ENCODE measurements at regions not wholly inside any gene's neighbourhood (a gene's known extent, or its start where the extent isn't known, plus 50 kb on each side); places are given as distances from the start of the nearest gene placed in this dataset.

DNA sequence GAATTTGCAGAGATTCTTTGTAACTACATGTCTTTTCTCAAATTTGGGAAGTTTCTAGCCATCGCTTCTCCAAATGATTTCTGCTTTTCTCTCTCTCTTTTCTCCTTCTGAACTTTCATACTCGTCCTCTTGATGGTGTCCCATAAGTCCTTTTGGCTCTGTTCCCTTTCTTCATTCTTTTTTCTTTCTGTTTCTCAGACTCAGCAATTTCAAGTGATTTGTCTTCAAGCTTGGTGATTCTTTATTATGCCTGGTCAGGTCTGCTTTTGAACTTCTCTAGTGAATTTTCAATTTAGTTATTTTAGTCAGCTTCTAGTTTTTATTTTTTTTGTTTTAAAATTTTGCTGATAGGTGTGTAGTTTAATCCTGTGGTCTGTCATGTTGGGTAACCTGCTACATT is 57.6 kb upstream of the EEF1E1 start:
- TF ChIP-seq, protein P1, sequence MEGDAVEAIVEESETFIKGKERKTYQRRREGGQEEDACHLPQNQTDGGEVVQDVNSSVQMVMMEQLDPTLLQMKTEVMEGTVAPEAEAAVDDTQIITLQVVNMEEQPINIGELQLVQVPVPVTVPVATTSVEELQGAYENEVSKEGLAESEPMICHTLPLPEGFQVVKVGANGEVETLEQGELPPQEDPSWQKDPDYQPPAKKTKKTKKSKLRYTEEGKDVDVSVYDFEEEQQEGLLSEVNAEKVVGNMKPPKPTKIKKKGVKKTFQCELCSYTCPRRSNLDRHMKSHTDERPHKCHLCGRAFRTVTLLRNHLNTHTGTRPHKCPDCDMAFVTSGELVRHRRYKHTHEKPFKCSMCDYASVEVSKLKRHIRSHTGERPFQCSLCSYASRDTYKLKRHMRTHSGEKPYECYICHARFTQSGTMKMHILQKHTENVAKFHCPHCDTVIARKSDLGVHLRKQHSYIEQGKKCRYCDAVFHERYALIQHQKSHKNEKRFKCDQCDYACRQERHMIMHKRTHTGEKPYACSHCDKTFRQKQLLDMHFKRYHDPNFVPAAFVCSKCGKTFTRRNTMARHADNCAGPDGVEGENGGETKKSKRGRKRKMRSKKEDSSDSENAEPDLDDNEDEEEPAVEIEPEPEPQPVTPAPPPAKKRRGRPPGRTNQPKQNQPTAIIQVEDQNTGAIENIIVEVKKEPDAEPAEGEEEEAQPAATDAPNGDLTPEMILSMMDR (conservative IDR thresholded peaks at IDR 0.05; ENCODE audit: low read depth in 2 of 2): no peak
- no peak for TF ChIP-seq CREB1 (CRISPR knock-in tag; IDR thresholded peaks at IDR 0.05; ENCODE audit: low read depth)
- TF ChIP-seq, protein P2, sequence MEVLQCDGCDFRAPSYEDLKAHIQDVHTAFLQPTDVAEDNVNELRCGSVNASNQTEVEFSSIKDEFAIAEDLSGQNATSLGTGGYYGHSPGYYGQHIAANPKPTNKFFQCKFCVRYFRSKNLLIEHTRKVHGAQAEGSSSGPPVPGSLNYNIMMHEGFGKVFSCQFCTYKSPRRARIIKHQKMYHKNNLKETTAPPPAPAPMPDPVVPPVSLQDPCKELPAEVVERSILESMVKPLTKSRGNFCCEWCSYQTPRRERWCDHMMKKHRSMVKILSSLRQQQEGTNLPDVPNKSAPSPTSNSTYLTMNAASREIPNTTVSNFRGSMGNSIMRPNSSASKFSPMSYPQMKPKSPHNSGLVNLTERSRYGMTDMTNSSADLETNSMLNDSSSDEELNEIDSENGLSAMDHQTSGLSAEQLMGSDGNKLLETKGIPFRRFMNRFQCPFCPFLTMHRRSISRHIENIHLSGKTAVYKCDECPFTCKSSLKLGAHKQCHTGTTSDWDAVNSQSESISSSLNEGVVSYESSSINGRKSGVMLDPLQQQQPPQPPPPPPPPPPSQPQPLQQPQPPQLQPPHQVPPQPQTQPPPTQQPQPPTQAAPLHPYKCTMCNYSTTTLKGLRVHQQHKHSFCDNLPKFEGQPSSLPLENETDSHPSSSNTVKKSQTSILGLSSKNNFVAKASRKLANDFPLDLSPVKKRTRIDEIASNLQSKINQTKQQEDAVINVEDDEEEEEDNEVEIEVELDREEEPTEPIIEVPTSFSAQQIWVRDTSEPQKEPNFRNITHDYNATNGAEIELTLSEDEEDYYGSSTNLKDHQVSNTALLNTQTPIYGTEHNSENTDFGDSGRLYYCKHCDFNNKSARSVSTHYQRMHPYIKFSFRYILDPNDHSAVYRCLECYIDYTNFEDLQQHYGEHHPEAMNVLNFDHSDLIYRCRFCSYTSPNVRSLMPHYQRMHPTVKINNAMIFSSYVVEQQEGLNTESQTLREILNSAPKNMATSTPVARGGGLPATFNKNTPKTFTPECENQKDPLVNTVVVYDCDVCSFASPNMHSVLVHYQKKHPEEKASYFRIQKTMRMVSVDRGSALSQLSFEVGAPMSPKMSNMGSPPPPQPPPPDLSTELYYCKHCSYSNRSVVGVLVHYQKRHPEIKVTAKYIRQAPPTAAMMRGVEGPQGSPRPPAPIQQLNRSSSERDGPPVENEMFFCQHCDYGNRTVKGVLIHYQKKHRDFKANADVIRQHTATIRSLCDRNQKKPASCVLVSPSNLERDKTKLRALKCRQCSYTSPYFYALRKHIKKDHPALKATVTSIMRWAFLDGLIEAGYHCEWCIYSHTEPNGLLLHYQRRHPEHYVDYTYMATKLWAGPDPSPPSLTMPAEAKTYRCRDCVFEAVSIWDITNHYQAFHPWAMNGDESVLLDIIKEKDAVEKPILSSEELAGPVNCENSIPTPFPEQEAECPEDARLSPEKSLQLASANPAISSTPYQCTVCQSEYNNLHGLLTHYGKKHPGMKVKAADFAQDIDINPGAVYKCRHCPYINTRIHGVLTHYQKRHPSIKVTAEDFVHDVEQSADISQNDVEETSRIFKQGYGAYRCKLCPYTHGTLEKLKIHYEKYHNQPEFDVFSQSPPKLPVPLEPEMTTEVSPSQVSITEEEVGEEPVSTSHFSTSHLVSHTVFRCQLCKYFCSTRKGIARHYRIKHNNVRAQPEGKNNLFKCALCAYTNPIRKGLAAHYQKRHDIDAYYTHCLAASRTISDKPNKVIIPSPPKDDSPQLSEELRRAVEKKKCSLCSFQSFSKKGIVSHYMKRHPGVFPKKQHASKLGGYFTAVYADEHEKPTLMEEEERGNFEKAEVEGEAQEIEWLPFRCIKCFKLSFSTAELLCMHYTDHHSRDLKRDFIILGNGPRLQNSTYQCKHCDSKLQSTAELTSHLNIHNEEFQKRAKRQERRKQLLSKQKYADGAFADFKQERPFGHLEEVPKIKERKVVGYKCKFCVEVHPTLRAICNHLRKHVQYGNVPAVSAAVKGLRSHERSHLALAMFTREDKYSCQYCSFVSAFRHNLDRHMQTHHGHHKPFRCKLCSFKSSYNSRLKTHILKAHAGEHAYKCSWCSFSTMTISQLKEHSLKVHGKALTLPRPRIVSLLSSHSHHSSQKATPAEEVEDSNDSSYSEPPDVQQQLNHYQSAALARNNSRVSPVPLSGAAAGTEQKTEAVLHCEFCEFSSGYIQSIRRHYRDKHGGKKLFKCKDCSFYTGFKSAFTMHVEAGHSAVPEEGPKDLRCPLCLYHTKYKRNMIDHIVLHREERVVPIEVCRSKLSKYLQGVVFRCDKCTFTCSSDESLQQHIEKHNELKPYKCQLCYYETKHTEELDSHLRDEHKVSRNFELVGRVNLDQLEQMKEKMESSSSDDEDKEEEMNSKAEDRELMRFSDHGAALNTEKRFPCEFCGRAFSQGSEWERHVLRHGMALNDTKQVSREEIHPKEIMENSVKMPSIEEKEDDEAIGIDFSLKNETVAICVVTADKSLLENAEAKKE (CRISPR knock-in tag; IDR thresholded peaks at IDR 0.05): no peak
- no peak for TF ChIP-seq ZNF331 (CRISPR knock-in tag; IDR thresholded peaks at IDR 0.05; ENCODE audit: low read depth)
- TF ChIP-seq POLR2AphosphoS5 (IDR thresholded peaks at IDR 0.05; ENCODE audit: low read depth): no peak
- no peak for TF ChIP-seq EZH2phosphoT487 (IDR thresholded peaks at IDR 0.05; ENCODE audit: unreplicated experiment)
- TF ChIP-seq, protein P3, sequence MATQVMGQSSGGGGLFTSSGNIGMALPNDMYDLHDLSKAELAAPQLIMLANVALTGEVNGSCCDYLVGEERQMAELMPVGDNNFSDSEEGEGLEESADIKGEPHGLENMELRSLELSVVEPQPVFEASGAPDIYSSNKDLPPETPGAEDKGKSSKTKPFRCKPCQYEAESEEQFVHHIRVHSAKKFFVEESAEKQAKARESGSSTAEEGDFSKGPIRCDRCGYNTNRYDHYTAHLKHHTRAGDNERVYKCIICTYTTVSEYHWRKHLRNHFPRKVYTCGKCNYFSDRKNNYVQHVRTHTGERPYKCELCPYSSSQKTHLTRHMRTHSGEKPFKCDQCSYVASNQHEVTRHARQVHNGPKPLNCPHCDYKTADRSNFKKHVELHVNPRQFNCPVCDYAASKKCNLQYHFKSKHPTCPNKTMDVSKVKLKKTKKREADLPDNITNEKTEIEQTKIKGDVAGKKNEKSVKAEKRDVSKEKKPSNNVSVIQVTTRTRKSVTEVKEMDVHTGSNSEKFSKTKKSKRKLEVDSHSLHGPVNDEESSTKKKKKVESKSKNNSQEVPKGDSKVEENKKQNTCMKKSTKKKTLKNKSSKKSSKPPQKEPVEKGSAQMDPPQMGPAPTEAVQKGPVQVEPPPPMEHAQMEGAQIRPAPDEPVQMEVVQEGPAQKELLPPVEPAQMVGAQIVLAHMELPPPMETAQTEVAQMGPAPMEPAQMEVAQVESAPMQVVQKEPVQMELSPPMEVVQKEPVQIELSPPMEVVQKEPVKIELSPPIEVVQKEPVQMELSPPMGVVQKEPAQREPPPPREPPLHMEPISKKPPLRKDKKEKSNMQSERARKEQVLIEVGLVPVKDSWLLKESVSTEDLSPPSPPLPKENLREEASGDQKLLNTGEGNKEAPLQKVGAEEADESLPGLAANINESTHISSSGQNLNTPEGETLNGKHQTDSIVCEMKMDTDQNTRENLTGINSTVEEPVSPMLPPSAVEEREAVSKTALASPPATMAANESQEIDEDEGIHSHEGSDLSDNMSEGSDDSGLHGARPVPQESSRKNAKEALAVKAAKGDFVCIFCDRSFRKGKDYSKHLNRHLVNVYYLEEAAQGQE (IDR thresholded peaks at IDR 0.05; ENCODE audit: unreplicated experiment): no peak
- TF ChIP-seq EZH2 (IDR thresholded peaks at IDR 0.05; ENCODE audit: low read depth, unreplicated experiment): no peak
- no peak for TF ChIP-seq JUNB (IDR thresholded peaks at IDR 0.05; ENCODE audit: unreplicated experiment)
- TF ChIP-seq, protein P4, sequence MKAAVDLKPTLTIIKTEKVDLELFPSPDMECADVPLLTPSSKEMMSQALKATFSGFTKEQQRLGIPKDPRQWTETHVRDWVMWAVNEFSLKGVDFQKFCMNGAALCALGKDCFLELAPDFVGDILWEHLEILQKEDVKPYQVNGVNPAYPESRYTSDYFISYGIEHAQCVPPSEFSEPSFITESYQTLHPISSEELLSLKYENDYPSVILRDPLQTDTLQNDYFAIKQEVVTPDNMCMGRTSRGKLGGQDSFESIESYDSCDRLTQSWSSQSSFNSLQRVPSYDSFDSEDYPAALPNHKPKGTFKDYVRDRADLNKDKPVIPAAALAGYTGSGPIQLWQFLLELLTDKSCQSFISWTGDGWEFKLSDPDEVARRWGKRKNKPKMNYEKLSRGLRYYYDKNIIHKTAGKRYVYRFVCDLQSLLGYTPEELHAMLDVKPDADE (IDR thresholded peaks at IDR 0.05): no peak
- TF ChIP-seq NANOG (IDR thresholded peaks at IDR 0.05; ENCODE audit: borderline replicate concordance): no peak
- no peak for TF ChIP-seq STAT1 (IDR thresholded peaks at IDR 0.05; ENCODE audit: unreplicated experiment)
- TF ChIP-seq ZNF114 (CRISPR knock-in tag; IDR thresholded peaks at IDR 0.05): no peak

Data from GM23338 (cell line).